Cardiac muscle cell (in vitro differentiated cells and primary cell): ENCODE measurements at regions not wholly inside any gene's neighbourhood (a gene's known extent, or its start where the extent isn't known, plus 50 kb on each side); places are given as distances from the start of the nearest gene placed in this dataset.

Source experiments
- DNase-seq, 2 donors: peaks; one replicate each; pipeline versions ENCODE4 v3.0.0 to v3.0.0-alpha.2; 2010 to 2017; ENCODE audit warnings: low read depth in 1 of 2, low spot score in 1 of 2
- H3K27ac ChIP-seq: fragments of 200-600 bp; sonication (generic); 2 replicates; pipeline ENCODE4 v1.5.1; 2016
- H3K27me3 ChIP-seq: fragments of 200-600 bp; sonication (generic); 2 replicates; pipeline ENCODE4 v1.6.0; 2016; ENCODE audit warnings: control low read depth
- H3K36me3 ChIP-seq: fragments of 200-600 bp; sonication (generic); 2 replicates; pipeline ENCODE4 v1.5.1; 2016; ENCODE audit warnings: control low read depth
- H3K4me1 ChIP-seq: fragments of 200-600 bp; sonication (generic); 2 replicates; pipeline ENCODE4 v1.8.1; 2017; ENCODE audit warnings: low read depth, mild to moderate bottlenecking, mixed run types
- H3K4me3 ChIP-seq: fragments of 200-600 bp; sonication (generic); 2 replicates; pipeline ENCODE4 v1.5.1; 2016; ENCODE audit warnings: mild to moderate bottlenecking
- H3K9me3 ChIP-seq: fragments of 200-600 bp; sonication (generic); 2 replicates; pipeline ENCODE4 v1.5.1; 2017; ENCODE audit warnings: low read depth, mild to moderate bottlenecking, control low read depth
- CTCF ChIP-seq: IDR thresholded peaks from 2 replicates; pipeline ENCODE4 v1.5.1; 2012; ENCODE audit warnings: low read depth, mild to moderate bottlenecking, low read length

- H3K4me1 ChIP-seq = no peaks in the 10 kb centered on the region
- H3K4me3 ChIP-seq = no peak overlapping the region
- no peak overlapping the region for H3K27ac ChIP-seq
- no peak for TF ChIP-seq CTCF
- H3K27me3 ChIP-seq = peaks cover 81% of the 10 kb centered on the region
- no peaks in the 10 kb centered on the region for H3K36me3 ChIP-seq
- H3K9me3 ChIP-seq = no peaks in the 10 kb centered on the region
- no peak for DNase-seq
These were observed 190.8 kb downstream of the PRDM2 start for GRCh38 chr1:13890766-13891165.

- Histone ChIP-seq H3K27ac (no peak overlapping the region), H3K9me3 (no peaks in the 10 kb centered on the region), H3K36me3 (no peaks in the 10 kb centered on the region), H3K27me3 (peaks cover 94% of the 10 kb centered on the region), H3K4me1 (no peaks in the 10 kb centered on the region), H3K4me3 (no peak overlapping the region)
- no peak for TF ChIP-seq CTCF
- no peak for DNase-seq
These were observed 192.2 kb downstream of the PRDM2 start for GRCh38 chr1:13892198-13892597.

- Histone ChIP-seq H3K27ac (no peak overlapping the region), H3K27me3 (peaks cover 94% of the 10 kb centered on the region), H3K36me3 (no peaks in the 10 kb centered on the region), H3K4me1 (no peaks in the 10 kb centered on the region), H3K9me3 (no peaks in the 10 kb centered on the region), H3K4me3 (peak overlapping the region; percentile 37)
- TF ChIP-seq CTCF = no peak
- peak; percentile 6 to 62 for DNase-seq
These were observed 192.8 kb downstream of the PRDM2 start for GRCh38 chr1:13892671-13893325.

GRCh38 chr1:13893409-13893821 is 193.4 kb downstream of the PRDM2 start:
- peaks cover 98% of the 10 kb centered on the region for H3K27me3 ChIP-seq
- DNase-seq = no peak
- H3K27ac ChIP-seq = no peak overlapping the region
- no peaks in the 10 kb centered on the region for H3K36me3 ChIP-seq
- no peaks in the 10 kb centered on the region for H3K4me1 ChIP-seq
- H3K9me3 ChIP-seq = no peaks in the 10 kb centered on the region
- TF ChIP-seq CTCF = no peak
- H3K4me3 ChIP-seq = peak overlapping the region; percentile 37

- DNase-seq = no peak
- Histone ChIP-seq H3K27me3 (peaks cover 71% of the 10 kb centered on the region), H3K27ac (no peak overlapping the region), H3K36me3 (no peaks in the 10 kb centered on the region), H3K4me1 (no peaks in the 10 kb centered on the region), H3K9me3 (no peaks in the 10 kb centered on the region), H3K4me3 (no peak overlapping the region)
- no peak for TF ChIP-seq CTCF
These were observed 196.9 kb downstream of the PRDM2 start for GRCh38 chr1:13896932-13897331.
